Panc1 (cell line): ENCODE measurements at regions not wholly inside any gene's neighbourhood (a gene's known extent, or its start where the extent isn't known, plus 50 kb on each side); places are given as distances from the start of the nearest gene placed in this dataset.

ENCODE experiments used
- ATAC-seq: fragments of 200-7000 bp; cut with Tn5 transposase; 2 replicates; pipeline ENCODE4 v1.9.1; 2020; ENCODE audit warnings: mild to moderate bottlenecking, moderate library complexity
- BruUV-seq: library from RNA; stranded (reverse); fragments of 400-500 nt; replicated peaks from 2 replicates; lab custom pipeline; 2021; lab: Mats Ljungman, UMichigan
- CTCF ChIA-PET: fragments of 300-600 bp; sonication (Branson Sonifier 250); formaldehyde crosslinking; loops from one replicate; lab custom pipeline; 2022; ENCODE audit warnings: antibody characterized with exemption; lab: Charles Lee
- POLR2A ChIA-PET: fragments of 300-600 bp; sonication (Branson Sonifier 250); formaldehyde crosslinking; loops from one replicate; lab custom pipeline; 2022; ENCODE audit warnings: antibody characterized with exemption; lab: Charles Lee
- DNase-seq: peaks from one replicate; pipeline ENCODE4 v3.0.0-alpha.2; 2010; ENCODE audit warnings: low read depth, low spot score
- H3K27ac ChIP-seq: 2 replicates; pipeline ENCODE4 v1.5.1; 2011; ENCODE audit warnings: mild to moderate bottlenecking, low read length, inconsistent platforms
- H3K27me3 ChIP-seq: fragments of 200-500 bp; sonication (Bioruptor generic); 2 replicates; pipeline ENCODE4 v1.6.0; 2014; ENCODE audit warnings: low read length, inconsistent platforms; ENCODE audit not compliant: control insufficient read depth, insufficient read depth
- H3K36me3 ChIP-seq: fragments of 200-500 bp; sonication (Bioruptor generic); 2 replicates; pipeline ENCODE4 v1.5.1; 2014; ENCODE audit warnings: inconsistent platforms, mild to moderate bottlenecking, low read length, moderate library complexity; ENCODE audit not compliant: control insufficient read depth, insufficient read depth
- H3K4me1 ChIP-seq: 2 replicates; pipeline ENCODE4 v1.5.1; 2011; ENCODE audit warnings: inconsistent platforms, mild to moderate bottlenecking, low read length, moderate library complexity; ENCODE audit not compliant: control insufficient read depth, insufficient read depth
- H3K4me3 ChIP-seq, 2 experiments: 2 replicates each; pipeline ENCODE4 v1.5.1; 2011 to 2012; ENCODE audit warnings: low read depth in 2 of 2, low read length in 2 of 2, mild to moderate bottlenecking in 2 of 2, inconsistent platforms in 1 of 2, moderate library complexity in 1 of 2
- H3K9me3 ChIP-seq: fragments of 200-500 bp; sonication (Bioruptor generic); 2 replicates; pipeline ENCODE4 v1.5.1; 2014; ENCODE audit warnings: low read depth, mild to moderate bottlenecking, inconsistent platforms, low read length, moderate library complexity; ENCODE audit not compliant: control insufficient read depth, insufficient read depth
- POLR2AphosphoS5 ChIP-seq: IDR thresholded peaks from 2 replicates; pipeline ENCODE4 v1.6.1; 2012; ENCODE audit warnings: mild to moderate bottlenecking, low read depth, low read length, moderate library complexity
- SIN3A ChIP-seq: IDR thresholded peaks from 2 replicates; pipeline ENCODE4 v1.6.1; 2012; ENCODE audit warnings: low read depth, mild to moderate bottlenecking, low read length, moderate library complexity, borderline replicate concordance; ENCODE audit not compliant: insufficient read depth
- TCF7L2 ChIP-seq: IDR thresholded peaks from 2 replicates; pipeline ENCODE4 v1.6.1; 2011; ENCODE audit warnings: mild to moderate bottlenecking, low read depth, low read length, inconsistent platforms
- in situ Hi-C: cut with HindIII; loops from 2 replicates; pipeline ENCODE4 v1.10.0; 2016; ENCODE audit warnings: low sequenced_read_pairs, low pct_unique_long_range_greater_than_20kb
- intact Hi-C: fragments of 100-400 bp; cut with micrococcal nuclease; formaldehyde crosslinking; loops from one replicate; pipeline ENCODE4 v1.10.0; 2022; ENCODE audit not compliant: unreplicated experiment
- TF ChIP-seq, protein P1 (sequence below): fragments of 450-650 bp; IDR thresholded peaks from 2 replicates; pipeline ENCODE4 v1.5.1; 2017; ENCODE audit warnings: mild to moderate bottlenecking
- TF ChIP-seq, protein P2 (sequence below), 2 experiments: IDR thresholded peaks; 2 replicates each; pipeline ENCODE4 v1.6.1; 2011 to 2012; ENCODE audit warnings: low read depth in 2 of 2, control low read depth in 1 of 2, low read length in 1 of 2, mild to moderate bottlenecking in 1 of 2, moderate library complexity in 1 of 2; ENCODE audit not compliant: insufficient read depth in 1 of 2

DNA sequence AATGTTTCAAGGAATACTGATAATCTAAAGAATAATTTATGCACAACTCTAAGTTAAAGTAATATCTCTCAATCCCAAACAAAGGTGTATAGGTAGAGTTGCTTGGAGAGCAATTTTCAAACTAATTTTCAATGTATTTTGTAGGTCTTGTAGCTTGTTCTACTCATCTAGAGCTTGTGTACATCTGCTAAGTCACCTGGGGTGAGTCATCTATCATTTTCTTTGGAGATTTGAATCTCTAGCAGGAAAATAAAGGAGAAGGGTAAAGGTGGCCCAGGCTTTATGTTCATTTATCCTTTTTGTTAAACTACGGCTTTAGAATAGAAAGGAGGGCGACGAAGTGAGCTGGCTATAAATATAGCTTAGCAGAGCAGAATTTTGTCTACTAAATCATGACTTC is 76.8 kb upstream of the THUMPD2 start:
- intact Hi-C loops (no loop called here), in situ Hi-C loops (no loop called here)
- ChIA-PET POLR2A (no interaction called here), CTCF (interaction anchor here (0.5 kb wide), 1 partner anchor 19 kb away, joined by 4 read pairs; no protein-coding TSS in a partner anchor)
- DNase-seq (no peak), ATAC-seq (no peak)
- Histone ChIP-seq H3K4me3 (no peak overlapping the region), H3K4me1 (peaks cover 3% of the 10 kb centered on the region; the same call in 1 of the 2 replicates), H3K9me3 (no peaks in the 10 kb centered on the region), H3K27ac (no peak overlapping the region), H3K27me3 (no peaks in the 10 kb centered on the region), H3K36me3 (no peaks in the 10 kb centered on the region)
- TF ChIP-seq, protein P1, sequence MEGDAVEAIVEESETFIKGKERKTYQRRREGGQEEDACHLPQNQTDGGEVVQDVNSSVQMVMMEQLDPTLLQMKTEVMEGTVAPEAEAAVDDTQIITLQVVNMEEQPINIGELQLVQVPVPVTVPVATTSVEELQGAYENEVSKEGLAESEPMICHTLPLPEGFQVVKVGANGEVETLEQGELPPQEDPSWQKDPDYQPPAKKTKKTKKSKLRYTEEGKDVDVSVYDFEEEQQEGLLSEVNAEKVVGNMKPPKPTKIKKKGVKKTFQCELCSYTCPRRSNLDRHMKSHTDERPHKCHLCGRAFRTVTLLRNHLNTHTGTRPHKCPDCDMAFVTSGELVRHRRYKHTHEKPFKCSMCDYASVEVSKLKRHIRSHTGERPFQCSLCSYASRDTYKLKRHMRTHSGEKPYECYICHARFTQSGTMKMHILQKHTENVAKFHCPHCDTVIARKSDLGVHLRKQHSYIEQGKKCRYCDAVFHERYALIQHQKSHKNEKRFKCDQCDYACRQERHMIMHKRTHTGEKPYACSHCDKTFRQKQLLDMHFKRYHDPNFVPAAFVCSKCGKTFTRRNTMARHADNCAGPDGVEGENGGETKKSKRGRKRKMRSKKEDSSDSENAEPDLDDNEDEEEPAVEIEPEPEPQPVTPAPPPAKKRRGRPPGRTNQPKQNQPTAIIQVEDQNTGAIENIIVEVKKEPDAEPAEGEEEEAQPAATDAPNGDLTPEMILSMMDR, result no peak
- TF ChIP-seq TCF7L2, result no peak
- TF ChIP-seq, protein P2, sequence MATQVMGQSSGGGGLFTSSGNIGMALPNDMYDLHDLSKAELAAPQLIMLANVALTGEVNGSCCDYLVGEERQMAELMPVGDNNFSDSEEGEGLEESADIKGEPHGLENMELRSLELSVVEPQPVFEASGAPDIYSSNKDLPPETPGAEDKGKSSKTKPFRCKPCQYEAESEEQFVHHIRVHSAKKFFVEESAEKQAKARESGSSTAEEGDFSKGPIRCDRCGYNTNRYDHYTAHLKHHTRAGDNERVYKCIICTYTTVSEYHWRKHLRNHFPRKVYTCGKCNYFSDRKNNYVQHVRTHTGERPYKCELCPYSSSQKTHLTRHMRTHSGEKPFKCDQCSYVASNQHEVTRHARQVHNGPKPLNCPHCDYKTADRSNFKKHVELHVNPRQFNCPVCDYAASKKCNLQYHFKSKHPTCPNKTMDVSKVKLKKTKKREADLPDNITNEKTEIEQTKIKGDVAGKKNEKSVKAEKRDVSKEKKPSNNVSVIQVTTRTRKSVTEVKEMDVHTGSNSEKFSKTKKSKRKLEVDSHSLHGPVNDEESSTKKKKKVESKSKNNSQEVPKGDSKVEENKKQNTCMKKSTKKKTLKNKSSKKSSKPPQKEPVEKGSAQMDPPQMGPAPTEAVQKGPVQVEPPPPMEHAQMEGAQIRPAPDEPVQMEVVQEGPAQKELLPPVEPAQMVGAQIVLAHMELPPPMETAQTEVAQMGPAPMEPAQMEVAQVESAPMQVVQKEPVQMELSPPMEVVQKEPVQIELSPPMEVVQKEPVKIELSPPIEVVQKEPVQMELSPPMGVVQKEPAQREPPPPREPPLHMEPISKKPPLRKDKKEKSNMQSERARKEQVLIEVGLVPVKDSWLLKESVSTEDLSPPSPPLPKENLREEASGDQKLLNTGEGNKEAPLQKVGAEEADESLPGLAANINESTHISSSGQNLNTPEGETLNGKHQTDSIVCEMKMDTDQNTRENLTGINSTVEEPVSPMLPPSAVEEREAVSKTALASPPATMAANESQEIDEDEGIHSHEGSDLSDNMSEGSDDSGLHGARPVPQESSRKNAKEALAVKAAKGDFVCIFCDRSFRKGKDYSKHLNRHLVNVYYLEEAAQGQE (IDR thresholded peaks at IDR 0.05; ENCODE audit: insufficient read depth in 1 of 2, low read depth in 2 of 2, low read length in 1 of 2), result no peak
- no peak for TF ChIP-seq POLR2AphosphoS5
- no peak for TF ChIP-seq SIN3A
- BruUV-seq, result no TSS peak

DNA sequence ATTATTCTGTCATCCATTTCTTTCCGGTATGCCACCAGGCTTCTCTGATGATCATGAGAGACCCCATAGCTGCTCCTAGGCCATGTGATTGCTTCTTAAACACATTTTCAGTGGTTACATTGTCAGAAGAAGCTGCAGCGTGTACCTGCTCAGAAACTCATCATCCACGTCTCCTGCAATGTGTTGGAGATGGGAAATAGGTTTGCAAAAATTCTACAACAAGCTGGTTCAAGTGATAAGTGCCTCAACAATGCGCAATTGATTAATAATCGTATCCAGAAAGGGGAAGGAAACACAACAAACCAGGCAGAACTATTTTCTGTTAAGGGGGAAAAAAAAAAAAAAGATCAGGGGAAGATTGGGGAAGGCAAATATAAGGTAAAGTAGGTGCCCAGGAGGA is 75.7 kb upstream of the THUMPD2 start:
- Histone ChIP-seq H3K27ac (no peak overlapping the region), H3K4me3 (no peak overlapping the region), H3K9me3 (no peaks in the 10 kb centered on the region), H3K4me1 (peaks cover 3% of the 10 kb centered on the region; the same call in 1 of the 2 replicates), H3K36me3 (no peaks in the 10 kb centered on the region), H3K27me3 (no peaks in the 10 kb centered on the region)
- ChIA-PET CTCF (interaction anchor here (0.7 kb wide), 1 partner anchor 17 kb away, joined by 3 read pairs; no protein-coding TSS in a partner anchor), POLR2A (no interaction called here)
- no TSS peak for BruUV-seq
- DNase-seq (no peak), ATAC-seq (no peak)
- TF ChIP-seq TCF7L2 (no peak), POLR2AphosphoS5 (no peak), SIN3A (no peak)
- TF ChIP-seq, protein P2 (IDR thresholded peaks at IDR 0.05; ENCODE audit: insufficient read depth in 1 of 2, low read depth in 2 of 2, low read length in 1 of 2), result no peak
- TF ChIP-seq, protein P1, result no peak
- intact Hi-C loops (no loop called here), in situ Hi-C loops (no loop called here)
